GM23248 (cell line): ENCODE measurements at regions not wholly inside any gene's neighbourhood (a gene's known extent, or its start where the extent isn't known, plus 50 kb on each side); places are given as distances from the start of the nearest gene placed in this dataset.
"Not testable (repeated sequence)": the region's sequence is repeated elsewhere in the genome, so short reads cannot be mapped to it uniquely, and the experiment has no call there.

ENCODE experiments used
- EZH2 ChIP-seq: fragments of 200-600 bp; sonication (generic); IDR thresholded peaks from 2 replicates; pipeline ENCODE4 v1.6.1; 2018; ENCODE audit warnings: antibody characterized with exemption, mild to moderate bottlenecking; ENCODE audit not compliant: insufficient read depth, poor library complexity, severe bottlenecking
- EZH2phosphoT487 ChIP-seq: fragments of 200-600 bp; sonication (generic); IDR thresholded peaks from 2 replicates; pipeline ENCODE4 v1.6.1; 2018; ENCODE audit warnings: antibody characterized with exemption, moderate library complexity, mild to moderate bottlenecking, low read depth; ENCODE audit not compliant: insufficient read depth

DNA sequence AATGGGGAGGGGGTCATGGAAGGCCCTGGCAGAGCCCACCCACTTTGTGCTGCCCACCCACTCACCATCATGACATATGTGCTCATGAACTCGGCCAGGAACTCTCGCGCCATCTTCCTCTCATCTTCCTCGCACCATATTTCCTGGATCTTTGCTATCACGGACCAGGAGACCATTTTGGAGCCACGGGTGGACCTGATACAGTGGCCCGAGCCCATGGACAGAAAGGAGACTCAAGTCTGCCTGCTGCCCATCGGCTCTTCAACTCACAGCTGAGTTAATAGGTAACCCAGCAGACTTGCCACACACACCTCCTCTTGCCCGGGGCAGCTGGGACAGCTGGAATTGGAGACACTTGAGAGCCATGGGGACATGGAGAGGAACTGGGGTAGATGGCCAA is 1958.3 kb downstream of the FOXD4L5 start:
- TF ChIP-seq EZH2, EZH2phosphoT487: not testable (repeated sequence)
